CD4-positive, alpha-beta memory T cell (primary cell): ENCODE measurements at regions not wholly inside any gene's neighbourhood (a gene's known extent, or its start where the extent isn't known, plus 50 kb on each side); places are given as distances from the start of the nearest gene placed in this dataset.

Experiments used
- CTCF ChIA-PET: fragments of 350-600 bp; sonication (Branson Sonifier 250); formaldehyde crosslinking; loops from one replicate; lab custom pipeline; 2021; ENCODE audit warnings: inconsistent platforms; ENCODE audit not compliant: partially characterized antibody; lab: Charles Lee
- POLR2A ChIA-PET: fragments of 350-600 bp; sonication (Branson Sonifier 250); formaldehyde crosslinking; loops from one replicate; lab custom pipeline; 2021; ENCODE audit not compliant: partially characterized antibody; lab: Charles Lee
- DNase-seq, 5 donors: peaks; one replicate each; pipeline versions ENCODE4 v3.0.0 to v3.0.0-alpha.2; 2020 to 2022; ENCODE audit warnings: mixed read lengths in 1 of 5
- H3K27ac ChIP-seq: one replicate; pipeline ENCODE4 v1.7.0; 2013; ENCODE audit warnings: low read depth, low read length
- H3K27me3 ChIP-seq: 2 replicates; pipeline ENCODE4 v1.7.0; 2013; ENCODE audit warnings: mild to moderate bottlenecking, low read length, moderate library complexity; ENCODE audit not compliant: insufficient read depth
- H3K36me3 ChIP-seq: 2 replicates; pipeline ENCODE4 v1.7.0; 2013; ENCODE audit warnings: mild to moderate bottlenecking, low read length, moderate library complexity; ENCODE audit not compliant: insufficient read depth
- H3K4me1 ChIP-seq: 2 replicates; pipeline ENCODE4 v1.7.0; 2013; ENCODE audit warnings: mild to moderate bottlenecking, low read length, moderate library complexity; ENCODE audit not compliant: insufficient read depth
- H3K4me3 ChIP-seq, 2 donors: one replicate each; pipeline ENCODE4 v1.7.0; 2013; ENCODE audit warnings: low read length in 2 of 2, mild to moderate bottlenecking in 1 of 2
- H3K9me3 ChIP-seq, 2 donors: one replicate each; pipeline ENCODE4 v1.7.0; 2013; ENCODE audit warnings: low read length in 2 of 2, control low read depth in 1 of 2; ENCODE audit not compliant: control insufficient read depth in 1 of 2
- H3K27ac Mint-ChIP-seq, 7 donors: one replicate each; pipeline ENCODE4 v1.8.0; 2020 to 2021; ENCODE audit warnings: mixed read lengths in 7 of 7, mild to moderate bottlenecking in 6 of 7, inconsistent platforms in 3 of 7, moderate library complexity in 3 of 7
- H3K27me3 Mint-ChIP-seq, 2 donors: one replicate each; pipeline ENCODE4 v1.8.0; 2020 to 2021; ENCODE audit warnings: mixed read lengths in 2 of 2
- H3K36me3 Mint-ChIP-seq, 2 donors: one replicate each; pipeline ENCODE4 v1.8.0; 2020 to 2021; ENCODE audit warnings: mixed read lengths in 2 of 2, inconsistent platforms in 1 of 2, mild to moderate bottlenecking in 1 of 2
- H3K4me1 Mint-ChIP-seq, 4 donors: one replicate each; pipeline ENCODE4 v1.8.0; 2020 to 2021; ENCODE audit warnings: mixed read lengths in 4 of 4, mild to moderate bottlenecking in 1 of 4
- H3K4me3 Mint-ChIP-seq, 8 donors: one replicate each; pipeline ENCODE4 v1.8.0; 2020 to 2021; ENCODE audit warnings: mixed read lengths in 8 of 8, mild to moderate bottlenecking in 7 of 8, moderate library complexity in 6 of 8, inconsistent platforms in 3 of 8
- H3K9me3 Mint-ChIP-seq, 8 donors: one replicate each; pipeline ENCODE4 v1.8.0; 2020 to 2021; ENCODE audit warnings: mixed read lengths in 8 of 8, mild to moderate bottlenecking in 5 of 8, inconsistent platforms in 3 of 8, moderate library complexity in 1 of 8
- intact Hi-C: fragments of 100-400 bp; cut with micrococcal nuclease; formaldehyde crosslinking; loops from one replicate; pipeline ENCODE4 v1.15.1; 2023

GRCh38 chr5:154583671-154584177 lies 105.7 kb upstream of the HAND1 start:
- H3K27ac ChIP-seq, result no peak overlapping the region
- Mint-ChIP-seq H3K4me3 (no peak overlapping the region), H3K27me3 (peaks cover 9 to 20% of the 10 kb centered on the region in 2 donors), H3K4me1 (no peaks in the 10 kb centered on the region), H3K27ac (no peak overlapping the region), H3K36me3 (no peaks in the 10 kb centered on the region), H3K9me3 (no peaks in the 10 kb centered on the region)
- ChIA-PET POLR2A (interaction anchor here (0.7 kb wide), 1 partner anchor 34 kb away, joined by 3 read pairs; no protein-coding TSS in a partner anchor), CTCF (no interaction called here)
- no peaks in the 10 kb centered on the region for H3K9me3 ChIP-seq
- H3K27me3 ChIP-seq, result no peaks in the 10 kb centered on the region
- intact Hi-C loops, result no loop called here
- DNase-seq, result no peak
- H3K4me1 ChIP-seq, result no peaks in the 10 kb centered on the region
- no peak overlapping the region for H3K4me3 ChIP-seq
- H3K36me3 ChIP-seq, result no peaks in the 10 kb centered on the region

- Mint-ChIP-seq H3K4me3 (no peak overlapping the region), H3K27me3 (peaks cover 19 to 30% of the 10 kb centered on the region in 2 donors), H3K27ac (no peak overlapping the region), H3K4me1 (peaks cover 0 to 2% (median 0%) of the 10 kb centered on the region in 4 donors), H3K36me3 (no peaks in the 10 kb centered on the region), H3K9me3 (no peaks in the 10 kb centered on the region)
- Histone ChIP-seq H3K27me3 (no peaks in the 10 kb centered on the region), H3K27ac (no peak overlapping the region), H3K4me3 (no peak overlapping the region), H3K36me3 (no peaks in the 10 kb centered on the region), H3K4me1 (no peaks in the 10 kb centered on the region), H3K9me3 (no peaks in the 10 kb centered on the region)
- no peak for DNase-seq
- ChIA-PET POLR2A (no interaction called here), CTCF (no interaction called here)
- intact Hi-C loops, result no loop called here
Observed at GRCh38 chr5:154580422-154580821, 102.4 kb upstream of the HAND1 start.

GRCh38 chr5:154577416-154577815 lies 99.4 kb upstream of the HAND1 start:
- H3K27ac ChIP-seq, result no peak overlapping the region
- Mint-ChIP-seq H3K36me3 (no peaks in the 10 kb centered on the region), H3K9me3 (no peaks in the 10 kb centered on the region), H3K27me3 (peaks cover 24 to 29% of the 10 kb centered on the region in 2 donors), H3K4me1 (peaks cover 0 to 2% (median 0%) of the 10 kb centered on the region in 4 donors), H3K4me3 (no peak overlapping the region), H3K27ac (no peak overlapping the region)
- peaks cover 3% of the 10 kb centered on the region for H3K27me3 ChIP-seq
- no peak overlapping the region for H3K4me3 ChIP-seq
- POLR2A ChIA-PET, result no interaction called here
- DNase-seq, result no peak
- H3K4me1 ChIP-seq, result no peaks in the 10 kb centered on the region
- intact Hi-C loops, result no loop called here
- no peaks in the 10 kb centered on the region for H3K9me3 ChIP-seq
- CTCF ChIA-PET, result no interaction called here
- H3K36me3 ChIP-seq, result no peaks in the 10 kb centered on the region

- no peak overlapping the region for H3K4me3 Mint-ChIP-seq
- no peak overlapping the region for H3K27ac Mint-ChIP-seq
- H3K4me1 Mint-ChIP-seq, result peaks cover 0 to 2% (median 0%) of the 10 kb centered on the region in 4 donors
- Histone ChIP-seq H3K27me3 (peaks cover 3% of the 10 kb centered on the region), H3K4me1 (no peaks in the 10 kb centered on the region), H3K27ac (no peak overlapping the region), H3K4me3 (no peak overlapping the region), H3K9me3 (no peaks in the 10 kb centered on the region), H3K36me3 (no peaks in the 10 kb centered on the region)
- intact Hi-C loops, result no loop called here
- no peak for DNase-seq
- POLR2A ChIA-PET, result no interaction called here
- no peaks in the 10 kb centered on the region for H3K9me3 Mint-ChIP-seq
- peaks cover 24 to 26% of the 10 kb centered on the region in 2 donors for H3K27me3 Mint-ChIP-seq
- CTCF ChIA-PET, result interaction anchor here (1.4 kb wide), 1 partner anchor 55 kb away, joined by 4 read pairs; no protein-coding TSS in a partner anchor
- no peaks in the 10 kb centered on the region for H3K36me3 Mint-ChIP-seq
Observed at GRCh38 chr5:154576429-154576806, 98.4 kb upstream of the HAND1 start.

GRCh38 chr5:154575546-154576428 lies 97.8 kb upstream of the HAND1 start:
- intact Hi-C loops, result no loop called here
- Mint-ChIP-seq H3K9me3 (no peaks in the 10 kb centered on the region), H3K4me3 (no peak overlapping the region), H3K27me3 (peaks cover 23 to 26% of the 10 kb centered on the region in 2 donors), H3K36me3 (no peaks in the 10 kb centered on the region), H3K27ac (no peak overlapping the region), H3K4me1 (peaks cover 0 to 2% (median 0%) of the 10 kb centered on the region in 4 donors)
- no peaks in the 10 kb centered on the region for H3K36me3 ChIP-seq
- no peaks in the 10 kb centered on the region for H3K4me1 ChIP-seq
- CTCF ChIA-PET, result interaction anchor here (1.4 kb wide), 1 partner anchor 55 kb away, joined by 4 read pairs; no protein-coding TSS in a partner anchor
- POLR2A ChIA-PET, result no interaction called here
- no peak overlapping the region for H3K4me3 ChIP-seq
- peaks cover 3% of the 10 kb centered on the region for H3K27me3 ChIP-seq
- H3K9me3 ChIP-seq, result no peaks in the 10 kb centered on the region
- no peak overlapping the region for H3K27ac ChIP-seq
- no peak for DNase-seq

- no peak overlapping the region for H3K27ac Mint-ChIP-seq
Observed at GRCh38 chr5:154573011-154573410, 95.0 kb upstream of the HAND1 start.

GRCh38 chr5:154571325-154572035 lies 93.5 kb upstream of the HAND1 start:
- H3K27me3 Mint-ChIP-seq, result peaks cover 16% of the 10 kb centered on the region in 2 donors
- POLR2A ChIA-PET, result no interaction called here
- intact Hi-C loops, result no loop called here
- H3K27me3 ChIP-seq, result peaks cover 3% of the 10 kb centered on the region
- no peaks in the 10 kb centered on the region for H3K36me3 ChIP-seq
- no peak overlapping the region for H3K27ac ChIP-seq
- H3K27ac Mint-ChIP-seq, result no peak overlapping the region
- peaks cover 0 to 3% (median 0%) of the 10 kb centered on the region in 4 donors for H3K4me1 Mint-ChIP-seq
- H3K4me1 ChIP-seq, result no peaks in the 10 kb centered on the region
- no peaks in the 10 kb centered on the region for H3K9me3 ChIP-seq
- H3K4me3 Mint-ChIP-seq, result no peak overlapping the region
- no peak for DNase-seq
- CTCF ChIA-PET, result no interaction called here
- no peak overlapping the region for H3K4me3 ChIP-seq
- no peaks in the 10 kb centered on the region for H3K9me3 Mint-ChIP-seq
- no peaks in the 10 kb centered on the region for H3K36me3 Mint-ChIP-seq

More at GRCh38 chr5:154573011-154573410, 95.0 kb upstream of the HAND1 start:
- ChIA-PET CTCF (no interaction called here), POLR2A (no interaction called here)
- Histone ChIP-seq H3K36me3 (no peaks in the 10 kb centered on the region), H3K27ac (no peak overlapping the region), H3K4me1 (no peaks in the 10 kb centered on the region), H3K9me3 (no peaks in the 10 kb centered on the region), H3K4me3 (no peak overlapping the region), H3K27me3 (peaks cover 3% of the 10 kb centered on the region)
- intact Hi-C loops, result no loop called here
- no peaks in the 10 kb centered on the region for H3K9me3 Mint-ChIP-seq
- DNase-seq, result no peak
- no peaks in the 10 kb centered on the region for H3K36me3 Mint-ChIP-seq
- no peak overlapping the region for H3K4me3 Mint-ChIP-seq
- peaks cover 0 to 3% (median 0%) of the 10 kb centered on the region in 4 donors for H3K4me1 Mint-ChIP-seq
- peaks cover 18% of the 10 kb centered on the region in 2 donors for H3K27me3 Mint-ChIP-seq
